ENCODE measurements at regions not wholly inside any gene's neighbourhood (a gene's known extent, or its start where the extent isn't known, plus 50 kb on each side); places are given as distances from the start of the nearest gene placed in this dataset.

DNA sequence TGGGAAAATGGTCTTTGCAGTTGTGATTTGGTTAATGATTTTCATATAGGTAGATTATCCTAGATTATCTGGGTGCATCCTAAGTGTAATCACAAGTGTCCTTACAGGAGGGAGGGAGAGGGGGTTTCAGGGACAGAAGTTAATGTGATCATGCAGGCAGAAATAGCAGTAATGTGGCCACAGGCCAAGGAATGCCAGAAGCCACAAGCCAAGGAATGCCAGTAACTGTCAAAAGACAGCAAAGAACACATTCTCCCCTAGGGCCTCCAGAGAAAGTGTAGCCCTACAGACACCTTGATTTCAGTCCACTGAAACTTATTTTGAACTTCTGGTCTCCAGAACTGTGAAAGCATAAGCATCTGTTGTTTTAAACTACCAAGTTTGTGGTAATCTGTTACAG lies 2074.5 kb downstream of the MAT2B start:
- H3K4me1 Mint-ChIP-seq = no peaks in the 10 kb centered on the region
- no peak overlapping the region for H3K27ac Mint-ChIP-seq
- H3K36me3 Mint-ChIP-seq = no peaks in the 10 kb centered on the region
- no peaks in the 10 kb centered on the region for H3K36me3 ChIP-seq (ENCODE audit: insufficient read depth, low read length)
- H3K4me1 ChIP-seq (ENCODE audit: insufficient read depth, low read length) = no peaks in the 10 kb centered on the region
- no peak overlapping the region for H3K4me3 Mint-ChIP-seq
- H3K9me3 Mint-ChIP-seq = peaks cover 0 to 9% (median 4%) of the 10 kb centered on the region in 8 donors
- intact Hi-C loops (cut with micrococcal nuclease) = no loop called here
- no peak for DNase-seq
- no peak overlapping the region for H3K4me3 ChIP-seq (ENCODE audit: low read length in 2 of 2)
- no peaks in the 10 kb centered on the region for H3K27me3 Mint-ChIP-seq
- peaks cover 0 to 5% of the 10 kb centered on the region in 2 donors for H3K9me3 ChIP-seq (ENCODE audit: control insufficient read depth in 1 of 2, low read length in 2 of 2)
- POLR2A ChIA-PET (ENCODE audit: partially characterized antibody) = no interaction called here
- CTCF ChIA-PET (ENCODE audit: partially characterized antibody) = no interaction called here
- H3K27ac ChIP-seq (ENCODE audit: low read depth, low read length) = no peak overlapping the region
- no peaks in the 10 kb centered on the region for H3K27me3 ChIP-seq (ENCODE audit: insufficient read depth, low read length)

GRCh38 chr5:165594693-165595092 lies 2089.3 kb downstream of the MAT2B start:
- no peaks in the 10 kb centered on the region for H3K36me3 Mint-ChIP-seq

GRCh38 chr5:165602529-165602928 lies 2097.1 kb downstream of the MAT2B start:
- Histone ChIP-seq H3K27me3 (ENCODE audit: insufficient read depth, low read length) (no peaks in the 10 kb centered on the region), H3K27ac (ENCODE audit: low read depth, low read length) (no peak overlapping the region), H3K36me3 (ENCODE audit: insufficient read depth, low read length) (no peaks in the 10 kb centered on the region), H3K4me3 (ENCODE audit: low read length in 2 of 2) (no peak overlapping the region), H3K9me3 (ENCODE audit: control insufficient read depth in 1 of 2, low read length in 2 of 2) (no peaks in the 10 kb centered on the region), H3K4me1 (ENCODE audit: insufficient read depth, low read length) (no peaks in the 10 kb centered on the region)
- Mint-ChIP-seq H3K4me1 (no peaks in the 10 kb centered on the region), H3K36me3 (no peaks in the 10 kb centered on the region), H3K9me3 (peaks cover 0 to 34% (median 10%) of the 10 kb centered on the region in 8 donors), H3K27me3 (no peaks in the 10 kb centered on the region), H3K27ac (no peak overlapping the region), H3K4me3 (no peak overlapping the region)
- no peak for DNase-seq
- CTCF ChIA-PET (ENCODE audit: partially characterized antibody) = no interaction called here
- POLR2A ChIA-PET (ENCODE audit: partially characterized antibody) = no interaction called here
- intact Hi-C loops (cut with micrococcal nuclease) = no loop called here

More at GRCh38 chr5:165594693-165595092, 2089.3 kb downstream of the MAT2B start:
- POLR2A ChIA-PET (ENCODE audit: partially characterized antibody) = no interaction called here
- H3K27me3 Mint-ChIP-seq = no peaks in the 10 kb centered on the region
- no peaks in the 10 kb centered on the region for H3K4me1 Mint-ChIP-seq
- H3K9me3 Mint-ChIP-seq = peaks cover 0 to 13% (median 6%) of the 10 kb centered on the region in 8 donors
- DNase-seq = no peak
- CTCF ChIA-PET (ENCODE audit: partially characterized antibody) = no interaction called here
- intact Hi-C loops (cut with micrococcal nuclease) = no loop called here
- H3K27ac ChIP-seq (ENCODE audit: low read depth, low read length) = no peak overlapping the region
- H3K4me3 Mint-ChIP-seq = no peak overlapping the region
- no peaks in the 10 kb centered on the region for H3K9me3 ChIP-seq (ENCODE audit: control insufficient read depth in 1 of 2, low read length in 2 of 2)
- no peaks in the 10 kb centered on the region for H3K27me3 ChIP-seq (ENCODE audit: insufficient read depth, low read length)
- H3K4me3 ChIP-seq (ENCODE audit: low read length in 2 of 2) = no peak overlapping the region
- no peaks in the 10 kb centered on the region for H3K4me1 ChIP-seq (ENCODE audit: insufficient read depth, low read length)
- H3K36me3 ChIP-seq (ENCODE audit: insufficient read depth, low read length) = no peaks in the 10 kb centered on the region
- H3K27ac Mint-ChIP-seq = no peak overlapping the region

DNA sequence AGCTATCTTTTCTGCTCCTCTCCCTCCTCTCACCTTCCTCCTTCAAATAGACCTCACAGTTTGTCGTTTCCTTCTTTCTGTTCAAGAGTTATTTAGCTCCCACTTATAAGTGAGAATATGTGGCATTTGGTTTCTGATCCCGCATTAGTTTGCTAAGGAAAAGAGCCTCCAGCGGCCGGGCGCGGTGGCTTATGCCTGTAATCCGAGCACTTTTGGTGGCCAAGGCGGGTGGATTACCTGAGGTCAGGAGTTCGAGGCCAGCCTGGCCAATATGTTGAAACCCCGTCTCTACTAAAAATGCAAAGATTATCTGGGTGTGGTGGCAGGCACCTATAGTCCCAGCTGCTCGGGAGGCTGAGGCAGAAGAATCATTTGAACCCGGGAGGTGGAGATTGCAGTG lies 2101.6 kb downstream of the MAT2B start:
- no peaks in the 10 kb centered on the region for H3K4me1 Mint-ChIP-seq
- no peaks in the 10 kb centered on the region for H3K27me3 Mint-ChIP-seq
- no peak overlapping the region for H3K4me3 ChIP-seq (ENCODE audit: low read length in 2 of 2)
- H3K36me3 ChIP-seq (ENCODE audit: insufficient read depth, low read length) = no peaks in the 10 kb centered on the region
- no peaks in the 10 kb centered on the region for H3K9me3 ChIP-seq (ENCODE audit: control insufficient read depth in 1 of 2, low read length in 2 of 2)
- H3K4me3 Mint-ChIP-seq = no peak overlapping the region
- ChIA-PET CTCF (ENCODE audit: partially characterized antibody) (no interaction called here), POLR2A (ENCODE audit: partially characterized antibody) (no interaction called here)
- H3K4me1 ChIP-seq (ENCODE audit: insufficient read depth, low read length) = no peaks in the 10 kb centered on the region
- peaks cover 0 to 27% (median 6%) of the 10 kb centered on the region in 8 donors for H3K9me3 Mint-ChIP-seq
- H3K36me3 Mint-ChIP-seq = no peaks in the 10 kb centered on the region
- intact Hi-C loops (cut with micrococcal nuclease) = no loop called here
- H3K27me3 ChIP-seq (ENCODE audit: insufficient read depth, low read length) = no peaks in the 10 kb centered on the region
- no peak overlapping the region for H3K27ac ChIP-seq (ENCODE audit: low read depth, low read length)
- no peak overlapping the region for H3K27ac Mint-ChIP-seq
- no peak for DNase-seq

DNA sequence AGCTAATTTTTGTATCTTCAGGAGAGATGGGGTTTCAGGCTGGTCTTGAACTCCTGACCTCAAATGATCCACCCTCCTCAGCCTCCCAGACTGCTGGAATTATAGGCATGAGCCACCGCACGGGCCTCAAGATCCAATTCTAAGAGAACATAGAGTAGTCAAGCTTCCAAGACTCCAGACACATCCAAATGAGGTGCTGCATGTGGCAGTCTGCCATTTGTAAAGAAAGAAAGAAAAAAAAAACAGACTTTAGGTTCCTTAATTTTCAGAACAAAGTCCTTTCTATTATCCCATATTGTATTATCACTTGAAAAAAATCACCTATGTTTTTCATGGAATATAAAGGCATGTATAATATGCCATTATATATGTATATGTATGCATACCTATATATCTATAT lies 2104.5 kb downstream of the MAT2B start:
- no peaks in the 10 kb centered on the region for H3K27me3 Mint-ChIP-seq
- no peaks in the 10 kb centered on the region for H3K4me1 Mint-ChIP-seq
- H3K36me3 ChIP-seq (ENCODE audit: insufficient read depth, low read length) = no peaks in the 10 kb centered on the region
- no peak for DNase-seq
- H3K36me3 Mint-ChIP-seq = no peaks in the 10 kb centered on the region
- no peak overlapping the region for H3K4me3 ChIP-seq (ENCODE audit: low read length in 2 of 2)
- peaks cover 0 to 20% (median 7%) of the 10 kb centered on the region in 8 donors for H3K9me3 Mint-ChIP-seq
- ChIA-PET CTCF (ENCODE audit: partially characterized antibody) (no interaction called here), POLR2A (ENCODE audit: partially characterized antibody) (no interaction called here)
- H3K4me1 ChIP-seq (ENCODE audit: insufficient read depth, low read length) = no peaks in the 10 kb centered on the region
- H3K27me3 ChIP-seq (ENCODE audit: insufficient read depth, low read length) = no peaks in the 10 kb centered on the region
- H3K27ac ChIP-seq (ENCODE audit: low read depth, low read length) = no peak overlapping the region
- H3K4me3 Mint-ChIP-seq = no peak overlapping the region
- H3K27ac Mint-ChIP-seq = no peak overlapping the region
- intact Hi-C loops (cut with micrococcal nuclease) = no loop called here
- H3K9me3 ChIP-seq (ENCODE audit: control insufficient read depth in 1 of 2, low read length in 2 of 2) = no peaks in the 10 kb centered on the region

DNA sequence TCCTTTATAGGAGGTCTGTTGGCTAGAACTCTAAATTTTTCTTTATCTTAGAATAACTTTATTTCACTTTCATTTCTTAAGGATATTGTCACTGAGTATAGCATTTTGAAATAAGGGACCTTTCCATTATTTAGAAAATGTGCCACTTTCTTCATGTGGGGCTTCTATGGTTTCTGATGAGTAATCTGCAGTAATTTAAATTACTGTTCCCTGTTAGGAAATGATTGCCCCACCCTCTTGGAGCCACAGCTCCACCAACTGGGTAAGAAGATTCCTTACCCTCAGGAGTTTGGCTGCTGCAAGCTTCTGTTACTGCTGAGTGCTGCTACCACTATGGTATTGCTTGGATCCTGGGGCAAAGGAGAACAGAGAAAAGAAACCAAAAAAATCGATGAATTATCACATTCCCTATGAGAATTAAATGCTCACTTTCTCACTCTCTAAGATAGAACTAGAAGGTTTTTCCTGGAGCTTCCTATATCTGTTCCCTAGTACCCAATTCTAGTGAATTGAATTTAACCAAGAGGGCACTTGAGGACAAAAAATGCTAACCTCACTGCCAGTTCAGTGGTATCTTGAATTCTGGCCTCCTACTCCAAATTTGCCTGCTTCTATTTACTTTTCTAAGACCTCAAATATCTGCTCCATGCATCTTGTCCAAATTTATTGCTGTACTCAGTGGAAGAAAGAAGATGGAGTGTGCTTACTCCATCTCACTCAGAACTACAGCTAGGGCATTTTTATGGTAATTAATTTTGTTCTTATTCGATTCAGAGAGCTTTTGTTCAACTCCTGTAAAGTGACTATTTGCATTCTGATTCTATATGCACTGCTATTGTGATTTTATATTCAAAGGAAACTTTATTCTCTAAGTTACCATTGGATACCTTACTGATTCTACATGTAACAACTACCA lies 2111.3 kb downstream of the MAT2B start:
- ChIA-PET POLR2A (ENCODE audit: partially characterized antibody) (no interaction called here), CTCF (ENCODE audit: partially characterized antibody) (no interaction called here)
- intact Hi-C loops (cut with micrococcal nuclease) = no loop called here
- Histone ChIP-seq H3K36me3 (ENCODE audit: insufficient read depth, low read length) (no peaks in the 10 kb centered on the region), H3K4me3 (ENCODE audit: low read length in 2 of 2) (no peak overlapping the region), H3K4me1 (ENCODE audit: insufficient read depth, low read length) (no peaks in the 10 kb centered on the region), H3K27ac (ENCODE audit: low read depth, low read length) (no peak overlapping the region), H3K9me3 (ENCODE audit: control insufficient read depth in 1 of 2, low read length in 2 of 2) (no peaks in the 10 kb centered on the region), H3K27me3 (ENCODE audit: insufficient read depth, low read length) (no peaks in the 10 kb centered on the region)
- no peak for DNase-seq
- H3K4me3 Mint-ChIP-seq = no peak overlapping the region
- H3K9me3 Mint-ChIP-seq = peaks cover 0 to 17% (median 4%) of the 10 kb centered on the region in 8 donors
- no peaks in the 10 kb centered on the region for H3K27me3 Mint-ChIP-seq
- no peaks in the 10 kb centered on the region for H3K4me1 Mint-ChIP-seq
- H3K36me3 Mint-ChIP-seq = no peaks in the 10 kb centered on the region
- no peak overlapping the region for H3K27ac Mint-ChIP-seq

DNA sequence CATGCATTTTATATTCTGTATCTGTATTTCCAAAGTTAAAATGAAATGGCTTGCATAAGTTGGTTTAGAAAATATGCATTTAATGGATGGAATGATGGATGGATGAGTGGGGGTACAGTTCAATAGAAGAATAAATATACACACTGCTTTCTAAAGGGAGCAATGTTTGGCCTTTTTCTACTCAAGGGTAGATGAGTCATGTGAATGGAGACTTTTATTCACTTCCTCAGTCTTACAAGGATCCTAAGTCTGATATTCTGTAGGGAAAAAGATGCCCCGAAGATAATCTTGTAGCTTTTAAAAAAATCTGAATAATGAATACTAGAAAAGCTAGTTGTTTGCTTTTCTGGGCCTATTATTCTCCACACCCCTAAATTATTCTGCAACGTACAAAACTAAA lies 2112.1 kb downstream of the MAT2B start:
- H3K27me3 Mint-ChIP-seq = no peaks in the 10 kb centered on the region
- CTCF ChIA-PET (ENCODE audit: partially characterized antibody) = no interaction called here
- H3K9me3 Mint-ChIP-seq = peaks cover 0 to 19% (median 6%) of the 10 kb centered on the region in 8 donors
- H3K4me3 Mint-ChIP-seq = no peak overlapping the region
- Histone ChIP-seq H3K27ac (ENCODE audit: low read depth, low read length) (no peak overlapping the region), H3K27me3 (ENCODE audit: insufficient read depth, low read length) (no peaks in the 10 kb centered on the region), H3K9me3 (ENCODE audit: control insufficient read depth in 1 of 2, low read length in 2 of 2) (no peaks in the 10 kb centered on the region), H3K4me3 (ENCODE audit: low read length in 2 of 2) (no peak overlapping the region), H3K36me3 (ENCODE audit: insufficient read depth, low read length) (no peaks in the 10 kb centered on the region), H3K4me1 (ENCODE audit: insufficient read depth, low read length) (no peaks in the 10 kb centered on the region)
- no peak for DNase-seq
- peaks cover 0 to under 1% (median 0%) of the 10 kb centered on the region in 4 donors for H3K4me1 Mint-ChIP-seq
- H3K36me3 Mint-ChIP-seq = no peaks in the 10 kb centered on the region
- H3K27ac Mint-ChIP-seq = no peak overlapping the region
- intact Hi-C loops (cut with micrococcal nuclease) = no loop called here
- POLR2A ChIA-PET (ENCODE audit: partially characterized antibody) = no interaction called here

All from CD4-positive, alpha-beta memory T cell (primary cell).